ENCODE measurements at regions not wholly inside any gene's neighbourhood (a gene's known extent, or its start where the extent isn't known, plus 50 kb on each side); places are given as distances from the start of the nearest gene placed in this dataset.

DNA sequence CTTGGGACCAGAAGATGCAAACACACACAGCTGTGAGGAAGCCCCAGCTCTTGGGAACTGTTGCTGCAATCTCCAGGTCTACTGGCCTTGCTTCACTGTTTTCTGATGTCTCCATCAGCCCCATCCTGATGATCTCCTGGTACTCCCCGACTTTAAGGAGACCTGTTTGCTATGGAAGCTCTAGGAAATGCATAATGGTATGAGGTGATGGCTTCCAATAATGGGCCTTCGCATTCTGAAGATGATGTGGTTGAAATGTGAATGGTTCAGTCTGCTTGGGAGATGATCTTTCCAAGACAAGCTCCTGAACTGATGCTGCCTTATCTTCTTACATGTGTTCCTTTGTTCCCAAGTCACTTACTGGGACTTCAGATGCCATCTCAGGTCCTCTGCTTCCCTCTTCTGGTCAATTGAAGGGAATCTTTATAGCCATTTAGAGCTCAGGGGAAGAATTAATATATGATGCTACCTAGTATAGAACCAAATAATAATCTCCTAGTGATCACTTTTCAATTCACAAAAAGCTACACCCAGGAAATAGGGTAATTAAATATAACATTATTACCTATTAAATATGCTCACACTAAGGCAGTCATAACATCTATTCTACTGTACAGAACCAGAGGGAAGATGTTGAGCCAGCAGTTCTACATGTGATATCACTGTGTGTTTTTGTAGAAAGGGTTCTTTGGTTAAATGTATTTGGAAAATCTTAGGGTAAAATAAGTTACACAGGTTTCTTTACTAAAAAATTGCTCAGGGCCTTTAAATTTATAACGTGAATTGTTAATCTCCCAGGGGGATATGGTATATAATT lies 73.9 kb upstream of the VTCN1 start:
- TF ChIP-seq TAF7 (tag; IDR thresholded peaks at IDR 0.05) (no peak), BACH1 (tag; IDR thresholded peaks at IDR 0.05) (no peak)

All from K562 (cell line).